Motor neuron (in vitro differentiated cells): ENCODE measurements at regions not wholly inside any gene's neighbourhood (a gene's known extent, or its start where the extent isn't known, plus 50 kb on each side); places are given as distances from the start of the nearest gene placed in this dataset.

ENCODE experiments used
- ATAC-seq, 8 experiments: fragments of 200-7000 bp; cut with Tn5 transposase; replicated peaks in 6 of 8; 2 replicates each; pipeline ENCODE4 v1.8.0; 2021; ENCODE audit warnings: mild to moderate bottlenecking in 8 of 8, moderate library complexity in 8 of 8
- H3K27ac ChIP-seq, 2 donors: fragments of 250-450 bp; sonication (Bioruptor Pico); 2 replicates each; pipeline ENCODE4 v1.9.0; 2021; ENCODE audit warnings: antibody characterized with exemption in 2 of 2, mild to moderate bottlenecking in 2 of 2, moderate library complexity in 1 of 2
- H3K4me1 ChIP-seq, 2 donors: fragments of 250-450 bp; sonication (Bioruptor Pico); replicated peaks in 1 of 2; 2 replicates each; pipeline ENCODE4 v1.6.1; 2021; ENCODE audit warnings: antibody characterized with exemption in 2 of 2, mild to moderate bottlenecking in 2 of 2, moderate library complexity in 1 of 2
- H3K4me3 ChIP-seq, 5 donors: fragments of 250-450 bp; sonication (Bioruptor Pico); 2 replicates each; pipeline ENCODE4 v1.9.0; 2021; ENCODE audit warnings: antibody characterized with exemption in 5 of 5, mild to moderate bottlenecking in 5 of 5, moderate library complexity in 4 of 5
- WGBS, 10 experiments: fragments of 450-650 bp; shearing (Covaris generic); methylation state at CpG; one replicate each; pipeline ENCODE4 v1.0.0; 2022; 5-methylcytosine and 5-hydroxymethylcytosine counted together
- in situ Hi-C, 9 experiments: fragments of 400-800 bp; cut with MboI; loops; one replicate each; pipeline ENCODE4 v1.15.0; 2021; ENCODE audit warnings: low sequenced_read_pairs in 9 of 9, low pct_unique_long_range_greater_than_20kb in 2 of 9; ENCODE audit not compliant: unreplicated experiment in 9 of 9

- Histone ChIP-seq H3K4me3 (no peak overlapping the region), H3K4me1 (peaks cover 12 to 22% of the 10 kb centered on the region in 2 donors), H3K27ac (no peak overlapping the region)
- in situ Hi-C loops, result no loop called here
- ATAC-seq, result no peak
- WGBS, 10 experiments, result 0 to 95% (median 44%) methylated on average over 1 to 4 of the region's 4 CpGs; no CpG with 5 or more reads in 6 of the 10 experiments
Observed at GRCh38 chr12:111222523-111222922, 146.4 kb downstream of the PHETA1 start.

DNA sequence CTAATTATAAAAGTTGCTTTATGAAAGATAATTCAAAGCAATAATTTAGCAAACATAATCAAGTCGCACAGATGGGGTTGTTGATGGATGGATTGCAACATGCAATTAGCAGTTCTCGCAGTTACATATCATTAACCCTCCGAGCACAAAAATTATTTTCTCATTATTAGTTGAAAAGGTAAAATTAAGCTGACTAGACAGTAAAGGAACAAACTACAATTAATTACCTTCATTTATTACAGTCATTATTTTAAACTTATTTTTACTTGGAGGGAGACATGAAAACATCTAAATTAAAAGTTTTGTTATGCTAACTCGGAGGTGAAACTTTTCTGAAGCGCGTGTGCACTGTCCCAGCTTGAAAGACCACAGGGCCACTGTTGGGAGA lies 146.9 kb downstream of the PHETA1 start:
- in situ Hi-C loops, result no loop called here
- no peak for ATAC-seq
- no peak overlapping the region for H3K4me3 ChIP-seq
- peaks cover 12 to 21% of the 10 kb centered on the region in 2 donors for H3K4me1 ChIP-seq
- H3K27ac ChIP-seq, result no peak overlapping the region
- WGBS, 10 experiments, result 18 to 82% (median 69%) methylated on average over 1 to 6 of the region's 6 CpGs; no CpG with 5 or more reads in 1 of the 10 experiments

DNA sequence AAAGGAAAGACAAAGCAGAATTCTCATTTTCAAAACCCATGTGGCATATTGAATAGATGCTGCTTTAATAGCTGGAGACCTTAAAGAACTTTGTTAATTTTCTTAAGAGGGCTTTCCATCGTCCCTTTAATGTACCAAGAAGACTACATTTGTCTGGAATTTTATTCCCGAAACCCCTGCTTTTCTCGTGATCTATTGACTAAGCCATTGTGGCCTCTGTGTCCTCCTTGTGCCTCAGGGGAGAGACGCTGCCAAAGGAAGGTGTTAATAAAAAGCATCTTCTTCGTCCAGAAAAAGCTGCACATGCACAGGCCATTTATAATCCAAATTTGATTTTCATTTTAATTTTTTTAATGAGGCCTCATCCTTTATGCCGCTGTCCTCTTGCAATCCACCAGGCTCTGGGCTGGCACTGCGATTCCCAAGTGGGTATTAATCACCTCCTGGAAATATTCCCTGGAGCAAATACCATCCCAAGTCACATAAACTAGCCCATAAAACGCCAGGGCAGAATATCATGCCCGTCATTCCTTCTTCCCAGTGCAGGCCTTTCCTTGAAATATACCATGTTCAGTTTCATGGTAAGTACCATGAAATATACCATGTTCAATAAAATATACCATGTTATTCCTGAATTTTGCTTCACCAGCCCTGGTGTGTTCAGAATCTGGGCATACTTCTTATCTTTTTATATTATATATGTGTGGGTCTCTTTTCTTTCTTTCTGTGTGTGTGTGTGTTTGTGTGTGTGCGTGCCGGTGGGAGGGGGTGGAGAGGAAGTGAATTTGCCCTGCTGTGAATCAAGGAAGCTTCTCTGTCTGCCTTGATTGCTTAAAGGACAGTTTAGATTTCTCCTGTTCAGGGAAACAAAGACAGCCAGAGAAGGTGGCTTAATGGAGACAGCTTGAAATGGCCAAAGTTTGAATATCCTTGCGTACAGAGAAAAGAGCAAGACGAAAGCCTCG lies 147.6 kb downstream of the PHETA1 start:
- WGBS, 10 experiments, result 0 to 59% (median 49%) methylated on average over 1 to 14 of the region's 14 CpGs
- no peak overlapping the region for H3K4me3 ChIP-seq
- ATAC-seq, result peak in 5 of 8 experiments; percentile 45 to 86 (median 55)
- H3K27ac ChIP-seq, result peak overlapping the region in 1 of 2 donors; percentile 2
- H3K4me1 ChIP-seq, result peaks cover 12 to 15% of the 10 kb centered on the region in 2 donors
- in situ Hi-C loops, result no loop called here

DNA sequence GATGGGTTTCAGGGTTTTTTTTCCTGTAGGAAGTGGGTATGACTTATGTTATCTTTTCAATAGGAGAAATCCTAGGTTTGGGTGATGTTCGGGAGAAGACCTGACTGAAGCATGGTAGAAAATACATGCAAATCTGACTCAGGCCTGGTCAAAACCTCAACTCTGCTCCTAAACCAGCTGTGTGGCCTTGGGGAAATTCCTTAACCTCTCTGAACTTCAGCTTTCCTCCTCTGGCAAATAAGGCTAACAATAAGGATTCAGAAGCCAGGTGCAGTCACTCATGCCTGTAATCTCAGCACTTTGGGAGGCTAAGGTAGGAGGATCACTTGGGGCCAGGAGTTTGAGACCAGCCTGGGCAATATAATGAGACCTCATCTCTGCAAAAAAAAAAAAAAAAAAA lies 148.5 kb downstream of the PHETA1 start:
- in situ Hi-C loops, result no loop called here
- H3K27ac ChIP-seq, result no peak overlapping the region
- H3K4me3 ChIP-seq, result no peak overlapping the region
- H3K4me1 ChIP-seq, result peaks cover 12 to 14% of the 10 kb centered on the region in 2 donors
- ATAC-seq, result no peak
- WGBS, 10 experiments, result 67 to 100% (median 78%) methylated on average over 1 of the region's 1 CpG; no CpG with 5 or more reads in 5 of the 10 experiments

- in situ Hi-C loops, result no loop called here
- no peak for ATAC-seq
- WGBS, 10 experiments, result 0 to 100% (median 14%) methylated on average over 1 to 2 of the region's 2 CpGs; no CpG with 5 or more reads in 6 of the 10 experiments
- Histone ChIP-seq H3K4me1 (peaks cover 15 to 21% of the 10 kb centered on the region in 2 donors), H3K4me3 (no peak overlapping the region), H3K27ac (no peak overlapping the region)
Observed at GRCh38 chr12:111219440-111219839, 149.5 kb downstream of the PHETA1 start.

- Histone ChIP-seq H3K4me1 (peaks cover 16 to 31% of the 10 kb centered on the region in 2 donors), H3K4me3 (no peak overlapping the region), H3K27ac (no peak overlapping the region)
- in situ Hi-C loops, result no loop called here
- no peak for ATAC-seq
- WGBS, 10 experiments, result 50 to 97% (median 78%) methylated on average over 1 to 5 of the region's 6 CpGs; no CpG with 5 or more reads in 4 of the 10 experiments
Observed at GRCh38 chr12:111218499-111218898, 150.4 kb downstream of the PHETA1 start.

GRCh38 chr12:111216387-111217159 lies 152.3 kb downstream of the PHETA1 start:
- Histone ChIP-seq H3K4me3 (no peak overlapping the region), H3K27ac (no peak overlapping the region), H3K4me1 (peaks cover 19 to 39% of the 10 kb centered on the region in 2 donors)
- no peak for ATAC-seq
- 46 to 100% (median 92%) methylated on average over 1 to 10 of the region's 13 CpGs for WGBS, 10 experiments
- in situ Hi-C loops, result no loop called here

DNA sequence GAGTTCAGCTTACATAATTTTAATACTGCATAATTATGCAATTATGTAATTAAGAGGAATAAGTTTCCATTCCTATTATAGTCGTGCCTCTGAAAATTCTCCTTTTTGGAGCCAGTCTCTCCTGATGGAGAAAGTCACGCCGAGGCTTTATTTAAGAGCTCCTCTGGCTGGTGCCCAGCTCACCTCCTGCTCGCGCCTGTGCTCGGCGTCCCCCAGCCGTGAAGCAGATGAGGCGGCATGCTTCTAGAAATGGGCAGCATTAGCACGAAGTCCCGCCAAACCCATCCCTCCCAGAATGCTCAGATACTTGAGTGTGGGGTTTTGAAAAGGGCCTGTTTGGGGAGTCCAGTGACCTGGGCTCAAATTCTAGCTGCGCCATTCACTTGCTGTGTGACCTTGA lies 153.0 kb downstream of the PHETA1 start:
- H3K27ac ChIP-seq, result no peak overlapping the region
- in situ Hi-C loops, result no loop called here
- H3K4me3 ChIP-seq, result no peak overlapping the region
- 17 to 100% (median 88%) methylated on average over 1 to 9 of the region's 12 CpGs; no CpG with 5 or more reads in 4 of the 10 experiments for WGBS, 10 experiments
- H3K4me1 ChIP-seq, result peaks cover 14 to 32% of the 10 kb centered on the region in 2 donors
- ATAC-seq, result peak in 1 of 8 experiments; percentile 87

GRCh38 chr12:111214401-111214800 lies 154.5 kb downstream of the PHETA1 start:
- 0 to 60% (median 37%) methylated on average over 1 to 14 of the region's 16 CpGs for WGBS, 10 experiments
- no peak overlapping the region for H3K4me3 ChIP-seq
- in situ Hi-C loops, result no loop called here
- no peak overlapping the region for H3K27ac ChIP-seq
- ATAC-seq, result peak in 2 of 8 experiments; percentile 25 to 33
- H3K4me1 ChIP-seq, result peaks cover 24 to 41% of the 10 kb centered on the region in 2 donors

DNA sequence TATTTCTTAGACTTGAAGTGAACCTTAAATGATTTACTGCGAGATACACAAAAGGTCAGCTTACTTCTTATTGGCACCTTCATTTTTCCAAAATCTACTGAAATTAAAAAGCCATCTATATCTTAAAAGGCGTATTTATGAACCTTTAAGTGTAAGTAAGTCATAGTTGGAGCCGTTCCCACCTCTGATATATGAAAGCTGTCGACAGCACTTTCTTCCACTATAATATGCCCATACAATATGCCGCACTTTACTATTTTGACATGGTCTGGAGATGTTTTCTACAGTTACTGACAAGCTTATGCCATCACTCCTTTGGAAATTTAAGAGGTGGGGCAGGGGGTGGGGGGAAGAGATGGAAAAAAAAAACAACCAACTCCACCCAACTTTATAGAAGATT lies 155.3 kb downstream of the PHETA1 start:
- ATAC-seq, result no peak
- 0 to 100% (median 49%) methylated on average over 1 to 5 of the region's 5 CpGs; no CpG with 5 or more reads in 2 of the 10 experiments for WGBS, 10 experiments
- in situ Hi-C loops, result no loop called here

DNA sequence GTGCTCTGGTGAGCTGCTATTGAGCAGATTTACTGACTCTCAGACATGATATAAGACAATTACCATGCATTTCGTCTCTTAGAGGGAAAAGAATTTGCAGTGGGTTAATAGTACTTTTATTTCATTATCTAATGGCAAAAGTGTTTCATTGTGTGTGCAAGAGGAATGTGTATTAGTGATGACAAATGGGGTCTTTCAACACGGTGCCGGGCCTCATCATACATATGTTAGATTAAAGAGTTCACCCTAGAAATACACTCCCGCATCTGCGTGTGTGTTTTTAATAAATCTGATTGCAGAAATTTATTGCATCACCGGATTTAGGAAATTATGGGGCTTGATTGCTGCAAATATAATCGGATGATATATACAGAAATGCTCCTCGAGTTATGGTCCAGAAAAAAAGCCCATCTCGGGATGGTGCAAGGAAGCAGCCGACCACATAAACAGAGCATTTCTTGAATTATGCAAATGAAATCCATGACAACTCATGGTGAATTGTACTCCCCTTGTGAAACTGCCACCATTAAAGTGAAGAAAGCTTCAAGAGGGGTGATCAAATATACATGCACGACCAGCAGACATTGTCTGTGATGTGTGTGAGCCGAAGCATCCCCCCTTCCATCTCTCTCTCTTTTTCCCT lies 156.0 kb downstream of the PHETA1 start:
- 0 to 100% (median 65%) methylated on average over 1 to 11 of the region's 12 CpGs; no CpG with 5 or more reads in 1 of the 10 experiments for WGBS, 10 experiments
- peak in 4 of 8 experiments; percentile 24 to 71 (median 69) for ATAC-seq
- in situ Hi-C loops, result no loop called here
- Histone ChIP-seq H3K4me1 (peaks cover 26 to 42% of the 10 kb centered on the region in 2 donors), H3K4me3 (no peak overlapping the region), H3K27ac (no peak overlapping the region)

More for the DNA sequence above, 155.3 kb downstream of the PHETA1 start:
- Histone ChIP-seq H3K27ac (no peak overlapping the region), H3K4me3 (no peak overlapping the region), H3K4me1 (peaks cover 26 to 42% of the 10 kb centered on the region in 2 donors)

GRCh38 chr12:111211910-111212757 lies 156.8 kb downstream of the PHETA1 start:
- WGBS, 10 experiments, result 0 to 66% (median 44%) methylated on average over 1 to 7 of the region's 7 CpGs; no CpG with 5 or more reads in 2 of the 10 experiments
- Histone ChIP-seq H3K4me1 (peaks cover 26 to 42% of the 10 kb centered on the region in 2 donors), H3K27ac (no peak overlapping the region), H3K4me3 (no peak overlapping the region)
- in situ Hi-C loops, result no loop called here
- peak in 1 of 8 experiments; percentile 38 for ATAC-seq
